SK-N-SH treated with all-trans-retinoic acid at 6 μM for 48 hours (cell line): ENCODE measurements at regions not wholly inside any gene's neighbourhood (a gene's known extent, or its start where the extent isn't known, plus 50 kb on each side); places are given as distances from the start of the nearest gene placed in this dataset.

Source experiments
- CSRNP3 ChIP-seq: fragments of 250-450 bp; sonication (Bioruptor Pico); IDR thresholded peaks from 2 replicates; pipeline ENCODE4 v1.5.1; 2021; ENCODE audit warnings: mild to moderate bottlenecking, moderate library complexity
- GLIS3 ChIP-seq: fragments of 250-450 bp; sonication (Bioruptor Pico); IDR thresholded peaks from 2 replicates; pipeline ENCODE4 v1.5.0; 2020; ENCODE audit warnings: mild to moderate bottlenecking, moderate library complexity

DNA sequence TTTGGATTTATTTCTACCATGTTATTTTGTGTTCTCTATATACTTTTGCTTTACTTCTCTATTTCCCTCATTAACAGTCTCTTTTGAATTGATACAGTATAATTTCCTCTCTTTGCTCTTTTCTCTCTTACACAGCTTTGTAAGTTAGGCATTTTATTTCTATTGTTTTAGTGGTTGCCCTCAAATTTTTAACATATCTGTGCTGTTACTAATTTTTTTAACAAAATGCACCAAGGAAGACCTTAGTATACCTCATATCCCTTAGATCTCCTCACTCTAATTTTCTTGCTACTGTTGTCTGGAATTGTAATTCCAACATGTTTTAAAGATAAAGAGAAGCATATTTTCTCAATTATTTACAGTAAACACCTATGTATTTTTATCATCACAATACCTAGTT lies 416.8 kb upstream of the SLC14A2 start:
- TF ChIP-seq GLIS3 (CRISPR knock-in tag) (no peak), CSRNP3 (no peak)
